IPS-15b (cell line): ENCODE measurements at regions not wholly inside any gene's neighbourhood (a gene's known extent, or its start where the extent isn't known, plus 50 kb on each side); places are given as distances from the start of the nearest gene placed in this dataset.

ENCODE experiments used
- H3K27me3 ChIP-seq: one replicate; pipeline ENCODE4 v1.6.1; 2013; ENCODE audit warnings: low read length; ENCODE audit not compliant: control insufficient read depth, insufficient read depth
- H3K36me3 ChIP-seq: one replicate; pipeline ENCODE4 v1.6.1; 2013; ENCODE audit warnings: low read length; ENCODE audit not compliant: control insufficient read depth, insufficient read depth
- H3K4me1 ChIP-seq: one replicate; pipeline ENCODE4 v1.6.1; 2013; ENCODE audit warnings: mild to moderate bottlenecking, low read length; ENCODE audit not compliant: control insufficient read depth, insufficient read depth
- H3K4me3 ChIP-seq: one replicate; pipeline ENCODE4 v1.5.1; 2013; ENCODE audit warnings: low read depth, low read length
- H3K9ac ChIP-seq: one replicate; pipeline ENCODE4 v1.6.1; 2013; ENCODE audit warnings: low read depth, mild to moderate bottlenecking, low read length
- H3K9me3 ChIP-seq: one replicate; pipeline ENCODE4 v1.6.1; 2013; ENCODE audit warnings: mild to moderate bottlenecking, low read length; ENCODE audit not compliant: control insufficient read depth, insufficient read depth

GRCh38 chr22:47769652-47770051 is 1007.2 kb downstream of the TBC1D22A start:
- Histone ChIP-seq H3K4me3 (no peak overlapping the region), H3K27me3 (no peaks in the 10 kb centered on the region), H3K9ac (no peak overlapping the region), H3K4me1 (no peaks in the 10 kb centered on the region), H3K36me3 (no peaks in the 10 kb centered on the region), H3K9me3 (no peaks in the 10 kb centered on the region)

- Histone ChIP-seq H3K27me3 (no peaks in the 10 kb centered on the region), H3K9ac (no peak overlapping the region), H3K4me1 (no peaks in the 10 kb centered on the region), H3K9me3 (no peaks in the 10 kb centered on the region), H3K4me3 (no peak overlapping the region), H3K36me3 (no peaks in the 10 kb centered on the region)
Observed at GRCh38 chr22:47768027-47768426, 1005.6 kb downstream of the TBC1D22A start.

- no peaks in the 10 kb centered on the region for H3K4me1 ChIP-seq
- no peak overlapping the region for H3K9ac ChIP-seq
- no peaks in the 10 kb centered on the region for H3K9me3 ChIP-seq
- H3K36me3 ChIP-seq = no peaks in the 10 kb centered on the region
- H3K4me3 ChIP-seq = no peak overlapping the region
- no peaks in the 10 kb centered on the region for H3K27me3 ChIP-seq
Observed at GRCh38 chr22:47767403-47767802, 1005.0 kb downstream of the TBC1D22A start.

GRCh38 chr22:47765757-47766156 is 1003.3 kb downstream of the TBC1D22A start:
- no peak overlapping the region for H3K9ac ChIP-seq
- H3K27me3 ChIP-seq = no peaks in the 10 kb centered on the region
- H3K4me1 ChIP-seq = no peaks in the 10 kb centered on the region
- no peak overlapping the region for H3K4me3 ChIP-seq
- no peaks in the 10 kb centered on the region for H3K9me3 ChIP-seq
- no peaks in the 10 kb centered on the region for H3K36me3 ChIP-seq

- H3K9me3 ChIP-seq = no peaks in the 10 kb centered on the region
- H3K27me3 ChIP-seq = no peaks in the 10 kb centered on the region
- no peaks in the 10 kb centered on the region for H3K36me3 ChIP-seq
Observed at GRCh38 chr22:47762141-47762540, 999.7 kb downstream of the TBC1D22A start.

GRCh38 chr22:47759909-47760308 is 997.5 kb downstream of the TBC1D22A start:
- Histone ChIP-seq H3K27me3 (no peaks in the 10 kb centered on the region), H3K36me3 (no peaks in the 10 kb centered on the region), H3K4me1 (no peaks in the 10 kb centered on the region), H3K4me3 (no peak overlapping the region), H3K9ac (no peak overlapping the region), H3K9me3 (no peaks in the 10 kb centered on the region)

More at GRCh38 chr22:47762141-47762540, 999.7 kb downstream of the TBC1D22A start:
- H3K4me1 ChIP-seq = no peaks in the 10 kb centered on the region
- H3K9ac ChIP-seq = no peak overlapping the region
- no peak overlapping the region for H3K4me3 ChIP-seq

- no peaks in the 10 kb centered on the region for H3K9me3 ChIP-seq
- no peak overlapping the region for H3K4me3 ChIP-seq
- no peaks in the 10 kb centered on the region for H3K4me1 ChIP-seq
- no peaks in the 10 kb centered on the region for H3K36me3 ChIP-seq
- H3K9ac ChIP-seq = no peak overlapping the region
- H3K27me3 ChIP-seq = no peaks in the 10 kb centered on the region
Observed at GRCh38 chr22:47757741-47758140, 995.3 kb downstream of the TBC1D22A start.

GRCh38 chr22:47750086-47750485 is 987.6 kb downstream of the TBC1D22A start:
- Histone ChIP-seq H3K4me3 (no peak overlapping the region), H3K27me3 (no peaks in the 10 kb centered on the region), H3K4me1 (peaks cover 10% of the 10 kb centered on the region), H3K36me3 (no peaks in the 10 kb centered on the region), H3K9me3 (no peaks in the 10 kb centered on the region), H3K9ac (no peak overlapping the region)

- Histone ChIP-seq H3K9me3 (no peaks in the 10 kb centered on the region), H3K4me3 (no peak overlapping the region), H3K9ac (no peak overlapping the region)
Observed at GRCh38 chr22:47748957-47749356, 986.5 kb downstream of the TBC1D22A start.

GRCh38 chr22:47748271-47748670 is 985.8 kb downstream of the TBC1D22A start:
- Histone ChIP-seq H3K36me3 (no peaks in the 10 kb centered on the region), H3K4me3 (no peak overlapping the region), H3K9me3 (no peaks in the 10 kb centered on the region), H3K4me1 (peaks cover 10% of the 10 kb centered on the region), H3K9ac (no peak overlapping the region), H3K27me3 (no peaks in the 10 kb centered on the region)

More at GRCh38 chr22:47748957-47749356, 986.5 kb downstream of the TBC1D22A start:
- no peaks in the 10 kb centered on the region for H3K27me3 ChIP-seq
- H3K4me1 ChIP-seq = peaks cover 10% of the 10 kb centered on the region
- no peaks in the 10 kb centered on the region for H3K36me3 ChIP-seq

GRCh38 chr22:47740109-47740805 is 977.8 kb downstream of the TBC1D22A start:
- Histone ChIP-seq H3K9me3 (no peaks in the 10 kb centered on the region), H3K27me3 (no peaks in the 10 kb centered on the region), H3K4me1 (no peaks in the 10 kb centered on the region), H3K4me3 (no peak overlapping the region), H3K9ac (no peak overlapping the region), H3K36me3 (no peaks in the 10 kb centered on the region)

GRCh38 chr22:47739291-47740015 is 977.0 kb downstream of the TBC1D22A start:
- H3K36me3 ChIP-seq = no peaks in the 10 kb centered on the region
- H3K9ac ChIP-seq = no peak overlapping the region
- H3K4me1 ChIP-seq = no peaks in the 10 kb centered on the region
- no peaks in the 10 kb centered on the region for H3K9me3 ChIP-seq
- no peaks in the 10 kb centered on the region for H3K27me3 ChIP-seq
- H3K4me3 ChIP-seq = no peak overlapping the region
